Right lung (tissue), 2 donors: ENCODE measurements at regions not wholly inside any gene's neighbourhood (a gene's known extent, or its start where the extent isn't known, plus 50 kb on each side); places are given as distances from the start of the nearest gene placed in this dataset.

Experiments
- DNase-seq, 2 donors: peaks; one replicate each; pipeline ENCODE4 v3.0.0-alpha.2; 2013

- DNase-seq, result no peak
Observed at GRCh38 chr10:105387971-105388370, 746.9 kb downstream of the SORCS3 start.

DNA sequence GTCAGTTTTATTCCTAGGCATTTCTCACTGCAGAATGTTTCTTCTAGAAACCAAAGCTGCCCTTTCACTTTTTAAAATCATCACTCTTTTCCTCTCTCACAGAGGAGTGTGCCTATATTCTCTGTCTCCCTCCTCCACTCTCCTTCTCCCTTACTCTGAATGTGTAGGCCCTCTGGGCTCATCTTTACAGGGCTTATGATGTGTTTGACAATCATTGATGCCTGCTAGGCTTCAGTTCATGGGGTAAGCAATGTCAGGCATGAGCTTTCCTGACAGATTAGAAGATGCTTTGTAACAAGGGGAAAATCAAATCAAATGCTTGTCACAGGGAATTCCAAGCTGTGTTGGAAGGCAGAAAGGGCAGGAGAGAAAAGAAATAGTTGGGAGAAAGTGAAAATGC is 742.9 kb downstream of the SORCS3 start:
- no peak for DNase-seq

- DNase-seq, result no peak
Observed at GRCh38 chr10:105370692-105371091, 729.6 kb downstream of the SORCS3 start.

- no peak for DNase-seq
Observed at GRCh38 chr10:105359708-105360107, 718.6 kb downstream of the SORCS3 start.

DNA sequence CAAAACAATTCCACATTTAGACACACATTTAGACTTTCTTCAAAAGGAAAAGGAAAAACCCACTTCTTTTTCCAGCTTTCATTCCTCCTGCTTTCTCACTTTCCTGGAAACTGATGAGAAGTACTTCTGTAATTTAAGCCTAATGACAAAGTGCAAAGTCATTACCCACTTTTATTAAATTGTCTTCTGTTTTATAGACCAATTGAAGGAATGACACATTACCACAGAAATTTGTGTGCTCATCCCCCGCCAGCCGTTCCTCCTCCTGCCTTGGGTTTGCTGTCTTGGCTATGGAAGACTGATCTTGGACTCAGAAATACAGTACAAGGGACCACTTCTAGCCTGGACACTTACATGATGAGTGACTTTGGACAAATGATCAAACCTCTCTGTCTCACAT is 717.8 kb downstream of the SORCS3 start:
- no peak for DNase-seq

DNA sequence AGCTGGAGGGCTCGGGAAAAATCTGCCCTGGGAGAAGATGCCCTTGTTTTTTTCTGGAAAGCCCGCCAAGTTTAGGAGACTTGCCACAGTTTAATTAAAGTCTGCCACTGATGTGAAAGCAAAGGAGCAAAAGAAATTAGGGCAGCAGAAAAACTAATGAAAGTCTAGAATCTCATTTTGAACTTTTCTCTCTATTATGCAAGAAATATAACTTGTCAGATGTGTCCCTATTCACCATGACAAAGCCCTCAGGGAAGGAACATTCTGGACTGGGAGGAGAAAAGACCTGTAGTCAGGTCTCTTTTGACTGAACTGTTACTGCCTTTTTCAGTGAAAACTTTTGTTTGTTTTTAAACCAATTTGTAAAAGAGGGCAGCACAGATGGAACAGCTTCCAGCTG is 715.5 kb downstream of the SORCS3 start:
- DNase-seq, result no peak

GRCh38 chr10:105354010-105354409 is 712.9 kb downstream of the SORCS3 start:
- DNase-seq, result no peak

GRCh38 chr10:105352827-105353226 is 711.7 kb downstream of the SORCS3 start:
- no peak for DNase-seq

GRCh38 chr10:105352281-105352680 is 711.2 kb downstream of the SORCS3 start:
- DNase-seq, result no peak

- no peak for DNase-seq
Observed at GRCh38 chr10:105351187-105351586, 710.1 kb downstream of the SORCS3 start.

DNA sequence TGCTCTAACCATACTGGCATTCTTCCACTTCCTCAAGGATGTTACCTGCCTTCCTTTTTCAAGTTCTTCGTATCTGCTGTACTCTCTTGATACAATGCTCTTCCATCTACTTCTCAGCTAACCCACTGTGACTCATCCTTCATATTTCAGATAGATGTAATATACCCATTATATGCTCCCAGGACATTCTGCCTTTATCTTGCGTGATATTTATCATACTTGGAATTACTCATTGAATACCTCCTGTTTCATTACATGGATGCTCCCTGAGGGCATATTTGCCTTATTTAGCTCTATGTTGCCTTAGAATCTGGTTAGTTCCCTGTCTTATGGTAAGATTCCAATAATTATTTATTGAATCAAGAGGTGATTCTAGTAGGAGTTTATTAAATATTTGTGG is 706.4 kb downstream of the SORCS3 start:
- no peak for DNase-seq

DNA sequence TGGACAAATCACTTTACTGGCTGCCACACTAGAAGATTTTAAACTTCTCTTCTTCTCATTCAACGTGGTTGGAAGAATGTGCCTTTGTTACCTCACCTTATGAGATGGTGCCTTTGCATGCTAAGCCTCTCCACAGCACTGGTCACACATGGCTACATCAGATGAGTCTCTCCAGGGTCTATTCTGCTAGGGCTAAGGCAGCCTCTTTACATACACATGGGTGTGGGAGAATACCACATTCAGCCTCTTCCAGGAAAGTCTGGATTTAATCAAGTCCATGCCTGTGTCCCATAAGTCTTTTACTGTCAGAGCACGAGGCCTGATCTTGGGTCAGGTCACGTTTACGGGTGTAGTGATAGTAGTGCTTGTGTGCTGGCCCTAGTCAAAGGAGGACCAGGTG is 701.5 kb downstream of the SORCS3 start:
- no peak for DNase-seq

DNA sequence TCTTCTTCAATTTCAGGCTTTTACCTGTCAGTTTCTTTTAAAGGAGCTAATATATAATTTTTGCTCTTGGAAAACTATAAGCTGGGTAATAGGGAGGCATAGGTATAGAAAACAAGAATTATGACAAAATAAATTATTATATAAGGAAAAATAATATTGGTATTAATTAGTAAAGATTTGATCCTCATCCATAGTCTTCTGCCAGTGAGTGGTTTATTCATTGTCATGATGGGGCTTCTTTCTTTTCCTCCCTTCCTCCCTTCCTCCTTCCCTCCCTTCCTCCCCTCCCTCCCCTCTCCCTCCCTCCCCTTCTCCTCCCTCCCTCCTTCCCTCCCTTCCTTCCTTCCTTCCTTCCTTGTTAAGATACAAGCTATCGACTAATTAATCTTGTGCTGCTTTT is 698.6 kb downstream of the SORCS3 start:
- no peak for DNase-seq

DNA sequence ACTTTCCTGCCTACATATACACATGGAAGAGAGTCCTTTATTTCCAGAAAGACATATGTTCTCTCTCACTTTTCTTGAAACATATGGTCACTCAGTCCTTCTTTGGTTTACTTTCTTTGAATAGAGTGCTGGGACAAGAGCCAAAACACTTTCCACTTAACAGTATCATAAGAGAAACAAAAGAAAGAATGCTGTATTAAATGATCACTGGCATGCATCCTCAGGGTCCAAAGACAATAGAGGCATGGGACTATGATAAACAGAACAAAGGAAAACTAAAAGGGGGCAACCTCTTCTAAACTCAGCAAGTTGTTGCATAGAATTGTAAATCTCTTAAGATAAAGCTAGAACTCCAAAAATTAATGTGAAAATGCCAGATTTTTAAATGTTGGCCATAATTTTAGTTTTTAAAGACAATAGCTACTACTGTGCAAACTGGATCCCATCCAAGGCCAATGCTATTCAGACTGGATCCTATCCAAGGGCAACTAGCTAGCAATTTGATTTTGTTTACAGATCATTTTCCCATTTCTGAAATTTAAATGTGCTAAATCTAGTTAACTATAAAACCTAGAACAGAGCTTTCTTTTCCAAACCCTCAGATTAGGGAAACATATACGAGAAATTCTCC is 687.5 kb downstream of the SORCS3 start:
- peak; percentile 31 to 48 for DNase-seq
